Suprapubic skin (tissue), 4 donors: ENCODE measurements at regions not wholly inside any gene's neighbourhood (a gene's known extent, or its start where the extent isn't known, plus 50 kb on each side); places are given as distances from the start of the nearest gene placed in this dataset.

ENCODE experiments used
- DNase-seq, 2 donors: peaks; one replicate each; pipeline ENCODE4 v3.0.0-alpha.2; 2019; ENCODE audit warnings: low spot score in 2 of 2
- H3K27ac ChIP-seq: fragments of 200-600 bp; sonication (generic); one replicate; pipeline ENCODE4 v1.5.1; 2019
- H3K27me3 ChIP-seq: fragments of 200-600 bp; sonication (generic); one replicate; pipeline ENCODE4 v1.5.1; 2019
- H3K36me3 ChIP-seq: fragments of 200-600 bp; sonication (generic); one replicate; pipeline ENCODE4 v1.5.1; 2019
- H3K4me1 ChIP-seq: fragments of 200-600 bp; sonication (generic); one replicate; pipeline ENCODE4 v1.5.1; 2019
- H3K4me3 ChIP-seq: fragments of 200-600 bp; sonication (generic); one replicate; pipeline ENCODE4 v1.5.1; 2019; ENCODE audit warnings: mild to moderate bottlenecking
- H3K9me3 ChIP-seq: fragments of 200-600 bp; sonication (generic); one replicate; pipeline ENCODE4 v1.5.1; 2019
- CTCF ChIP-seq, 2 donors: fragments of 200-600 bp in 1 of 2; fragments of 450-650 bp in 1 of 2; sonication (generic) in 1 of 2; IDR thresholded peaks; one replicate each; pipeline ENCODE4 v1.5.1; 2016 to 2019; ENCODE audit warnings: antibody characterized with exemption in 2 of 2, mild to moderate bottlenecking in 1 of 2, moderate library complexity in 1 of 2
- EP300 ChIP-seq: sonication (generic); formaldehyde crosslinking; IDR thresholded peaks from one replicate; pipeline ENCODE4 v1.6.1; 2017; ENCODE audit warnings: antibody characterized with exemption
- POLR2A ChIP-seq, 2 donors: fragments of 450-650 bp; IDR thresholded peaks; one replicate each; pipeline ENCODE4 v1.6.1; 2017; ENCODE audit warnings: antibody characterized with exemption in 2 of 2, mild to moderate bottlenecking in 2 of 2, moderate library complexity in 2 of 2
- POLR2AphosphoS5 ChIP-seq, 3 donors: sonication (generic); formaldehyde crosslinking; IDR thresholded peaks; one replicate each; pipeline ENCODE4 v1.6.1; 2017; ENCODE audit warnings: antibody characterized with exemption in 3 of 3
- WGBS: methylation state at CpG from one replicate; pipeline ENCODE4 v1.1.5; 2018; 5-methylcytosine and 5-hydroxymethylcytosine counted together

- Histone ChIP-seq H3K27ac (no peak overlapping the region), H3K36me3 (no peaks in the 10 kb centered on the region), H3K9me3 (no peaks in the 10 kb centered on the region), H3K4me3 (no peak overlapping the region), H3K27me3 (no peaks in the 10 kb centered on the region), H3K4me1 (no peaks in the 10 kb centered on the region)
- 87% methylated on average over 4 of the region's 4 CpGs for WGBS
- TF ChIP-seq POLR2AphosphoS5 (IDR thresholded peaks at IDR 0.05), result no peak
- TF ChIP-seq CTCF (IDR thresholded peaks at IDR 0.05), result no peak
- no peak for TF ChIP-seq POLR2A (IDR thresholded peaks at IDR 0.05)
- no peak for TF ChIP-seq EP300
- DNase-seq, result no peak
These were observed 222.4 kb downstream of the CD83 start for GRCh38 chr6:14339711-14340584.

GRCh38 chr6:14344486-14344885 lies 226.9 kb downstream of the CD83 start:
- H3K27ac ChIP-seq, result no peak overlapping the region
- no peaks in the 10 kb centered on the region for H3K27me3 ChIP-seq
- no peaks in the 10 kb centered on the region for H3K4me1 ChIP-seq
- H3K9me3 ChIP-seq, result no peaks in the 10 kb centered on the region
- TF ChIP-seq POLR2AphosphoS5 (IDR thresholded peaks at IDR 0.05), result no peak
- TF ChIP-seq CTCF (IDR thresholded peaks at IDR 0.05), result no peak
- TF ChIP-seq EP300, result no peak
- TF ChIP-seq POLR2A (IDR thresholded peaks at IDR 0.05), result no peak
- H3K4me3 ChIP-seq, result no peak overlapping the region
- DNase-seq, result no peak
- WGBS, result 86% methylated on average over 6 of the region's 6 CpGs
- no peaks in the 10 kb centered on the region for H3K36me3 ChIP-seq

GRCh38 chr6:14348389-14348788 lies 230.8 kb downstream of the CD83 start:
- 83% methylated on average over 1 of the region's 1 CpG for WGBS
- H3K27ac ChIP-seq, result no peak overlapping the region
- H3K9me3 ChIP-seq, result no peaks in the 10 kb centered on the region
- no peaks in the 10 kb centered on the region for H3K4me1 ChIP-seq
- H3K4me3 ChIP-seq, result no peak overlapping the region
- TF ChIP-seq CTCF (IDR thresholded peaks at IDR 0.05) (no peak), EP300 (no peak), POLR2AphosphoS5 (IDR thresholded peaks at IDR 0.05) (no peak), POLR2A (IDR thresholded peaks at IDR 0.05) (no peak)
- H3K27me3 ChIP-seq, result no peaks in the 10 kb centered on the region
- H3K36me3 ChIP-seq, result no peaks in the 10 kb centered on the region
- DNase-seq, result no peak

- Histone ChIP-seq H3K4me1 (no peaks in the 10 kb centered on the region), H3K27ac (no peak overlapping the region), H3K4me3 (no peak overlapping the region), H3K27me3 (no peaks in the 10 kb centered on the region), H3K36me3 (no peaks in the 10 kb centered on the region), H3K9me3 (no peaks in the 10 kb centered on the region)
- TF ChIP-seq POLR2AphosphoS5 (IDR thresholded peaks at IDR 0.05), result no peak
- TF ChIP-seq EP300, result no peak
- no peak for TF ChIP-seq POLR2A (IDR thresholded peaks at IDR 0.05)
- no peak for DNase-seq
- 79% methylated on average over 2 of the region's 2 CpGs for WGBS
These were observed 231.9 kb downstream of the CD83 start for GRCh38 chr6:14349507-14349906.

GRCh38 chr6:14350210-14350609 lies 232.6 kb downstream of the CD83 start:
- DNase-seq, result no peak
- H3K9me3 ChIP-seq, result no peaks in the 10 kb centered on the region
- no peaks in the 10 kb centered on the region for H3K36me3 ChIP-seq
- WGBS, result 89% methylated on average over 6 of the region's 6 CpGs
- no peak for TF ChIP-seq POLR2AphosphoS5 (IDR thresholded peaks at IDR 0.05)
- TF ChIP-seq CTCF (IDR thresholded peaks at IDR 0.05), result no peak
- no peak for TF ChIP-seq EP300
- TF ChIP-seq POLR2A (IDR thresholded peaks at IDR 0.05), result no peak
- H3K4me3 ChIP-seq, result no peak overlapping the region
- H3K4me1 ChIP-seq, result peaks cover 4% of the 10 kb centered on the region
- H3K27me3 ChIP-seq, result no peaks in the 10 kb centered on the region
- no peak overlapping the region for H3K27ac ChIP-seq
